Retina (tissue), 1 donor: ENCODE measurements at regions not wholly inside any gene's neighbourhood (a gene's known extent, or its start where the extent isn't known, plus 50 kb on each side); places are given as distances from the start of the nearest gene placed in this dataset.
"Not testable (repeated sequence)": the region's sequence is repeated elsewhere in the genome, so short reads cannot be mapped to it uniquely, and the experiment has no call there.

Experiments
- DNase-seq: peaks from one replicate; pipeline ENCODE4 v3.0.0-alpha.2; 2016

DNA sequence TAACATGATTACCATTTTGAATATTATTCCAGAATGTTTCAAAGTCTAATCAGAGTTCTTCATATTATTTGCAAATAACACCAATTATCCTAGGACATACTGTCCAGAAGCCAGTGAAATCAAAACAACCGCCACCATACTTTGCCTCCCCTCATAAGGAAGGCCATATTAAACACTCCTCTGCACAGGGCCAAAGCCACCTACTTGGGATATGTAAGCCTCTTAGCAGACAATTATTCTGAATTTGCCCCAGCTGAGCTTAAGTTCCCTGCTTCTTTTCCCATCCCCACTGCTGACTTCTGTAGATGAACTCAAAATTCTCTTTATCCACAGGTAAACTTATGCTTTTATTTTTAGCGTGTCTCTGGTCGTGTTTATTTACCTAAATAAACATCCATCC, 374.0 kb downstream of the KIF2B start:
- DNase-seq, result no peak

DNA sequence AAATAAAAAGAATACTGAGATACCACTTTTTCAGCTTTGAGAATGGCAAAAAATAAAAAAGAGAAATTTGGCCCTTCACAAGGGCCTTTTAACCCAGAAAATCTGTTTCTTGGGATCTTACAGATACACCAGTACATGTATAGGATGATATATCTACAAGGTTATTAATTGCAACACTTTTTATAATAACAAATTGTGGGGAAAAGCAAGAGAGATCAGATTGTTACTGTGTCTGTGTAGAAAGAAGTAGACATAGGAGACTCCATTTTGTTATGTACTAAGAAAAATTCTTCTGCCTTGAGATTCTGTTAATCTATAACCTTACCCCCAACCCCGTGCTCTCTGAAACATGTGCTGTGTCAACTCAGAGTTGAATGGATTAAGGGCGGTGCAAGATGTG, 378.7 kb downstream of the KIF2B start:
- not testable (repeated sequence) for DNase-seq

DNA sequence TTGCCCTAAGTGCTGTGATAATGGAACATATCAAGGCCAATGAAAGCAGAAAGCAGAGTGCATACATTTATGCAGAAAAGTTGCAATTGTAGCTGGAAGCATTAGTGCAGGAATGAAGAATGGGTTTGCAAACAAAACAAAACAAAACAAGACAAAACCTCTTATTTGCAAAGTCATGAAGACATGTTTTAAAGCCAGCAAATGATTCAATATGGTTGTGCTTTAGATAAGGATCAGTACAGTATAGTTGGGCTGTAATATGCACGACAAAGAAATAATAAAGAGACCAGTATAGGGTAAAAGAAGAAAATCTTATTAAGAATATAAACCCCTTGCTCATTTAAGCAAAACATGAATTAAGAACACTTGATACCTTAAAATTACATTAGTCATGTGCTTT, 398.1 kb downstream of the KIF2B start:
- DNase-seq, result no peak

DNA sequence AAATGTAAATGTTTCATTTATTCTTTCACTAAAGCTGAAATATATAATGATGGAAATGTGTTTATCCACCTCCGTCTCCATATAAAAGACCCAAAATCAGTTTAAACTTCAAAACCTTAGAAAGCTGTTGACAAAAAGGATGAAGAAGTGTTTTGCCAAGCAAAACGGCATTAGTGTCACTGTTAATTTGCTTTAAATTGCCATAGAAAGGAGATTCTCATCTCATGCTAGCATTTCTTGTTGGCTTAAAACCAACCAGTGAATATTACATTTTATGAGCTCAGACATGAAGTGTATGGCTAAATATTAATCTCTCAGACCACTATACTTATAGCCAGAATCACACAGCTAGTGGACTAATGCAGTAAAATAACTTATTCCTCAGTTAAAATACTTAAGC, 398.8 kb downstream of the KIF2B start:
- DNase-seq, result no peak

DNA sequence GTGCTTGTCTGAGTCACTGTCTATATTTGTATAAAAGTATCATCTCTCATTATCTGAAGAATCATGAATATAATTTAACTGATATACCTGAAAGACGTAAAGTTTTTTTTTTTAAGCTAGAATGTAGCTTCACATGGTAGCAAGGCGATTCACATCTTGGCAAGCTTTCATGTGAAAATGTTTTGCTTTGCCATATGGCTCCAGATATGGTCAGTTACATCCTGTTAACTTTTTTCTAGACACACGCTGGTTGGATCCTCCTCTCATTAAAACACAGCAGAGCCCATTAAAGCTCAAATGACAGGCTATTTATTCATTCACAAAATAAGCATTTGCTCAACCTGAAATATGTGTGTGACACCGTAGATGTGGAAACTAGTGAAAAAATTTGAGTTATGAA, 412.8 kb downstream of the KIF2B start:
- DNase-seq, result no peak

DNA sequence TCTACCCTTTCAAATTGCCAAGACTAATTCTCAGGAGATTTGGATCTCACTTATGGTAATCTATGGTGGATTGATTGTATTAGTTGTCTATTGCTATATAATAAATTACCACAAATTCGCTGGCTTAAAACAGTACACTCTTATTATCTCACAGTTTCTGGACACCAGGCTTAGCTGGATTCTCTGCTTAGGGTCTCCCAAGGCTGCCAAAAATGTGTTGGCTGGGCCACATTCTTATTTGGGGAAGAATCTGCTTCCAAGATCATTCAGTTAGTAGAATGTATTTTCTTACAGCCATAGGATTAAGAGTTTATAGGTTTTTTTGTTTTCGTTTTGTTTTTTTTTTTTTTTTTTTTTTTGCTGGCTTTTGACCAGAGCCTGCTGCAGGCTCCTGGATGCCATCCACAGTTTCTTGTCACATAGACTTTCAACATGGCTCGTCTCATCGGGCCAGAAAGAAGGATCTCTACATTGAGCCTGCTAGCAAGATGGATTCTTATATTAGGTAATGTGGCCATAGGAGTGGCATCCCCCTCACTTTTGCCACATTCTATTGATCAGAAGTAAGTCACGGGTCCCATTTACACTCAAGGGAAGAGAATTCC, 415.3 kb downstream of the KIF2B start:
- no peak for DNase-seq

DNA sequence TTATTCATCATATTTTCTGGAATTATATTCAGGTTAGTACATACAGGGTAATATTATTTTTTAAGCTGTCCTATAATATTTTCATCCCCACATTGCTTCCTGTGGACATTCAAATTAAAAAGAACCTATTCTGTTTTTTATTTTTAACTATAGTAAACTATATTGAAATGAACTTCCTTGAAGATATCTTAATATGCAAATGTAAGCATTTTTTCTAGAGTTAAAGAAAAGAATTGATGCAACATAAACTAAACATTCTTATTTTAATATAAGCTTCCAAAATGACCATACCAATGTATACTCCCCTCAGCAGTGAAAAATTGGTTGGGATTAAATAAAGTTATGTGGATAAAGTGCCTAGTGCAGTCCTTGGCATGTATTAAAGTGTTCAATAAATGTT, 416.6 kb downstream of the KIF2B start:
- DNase-seq, result no peak

DNA sequence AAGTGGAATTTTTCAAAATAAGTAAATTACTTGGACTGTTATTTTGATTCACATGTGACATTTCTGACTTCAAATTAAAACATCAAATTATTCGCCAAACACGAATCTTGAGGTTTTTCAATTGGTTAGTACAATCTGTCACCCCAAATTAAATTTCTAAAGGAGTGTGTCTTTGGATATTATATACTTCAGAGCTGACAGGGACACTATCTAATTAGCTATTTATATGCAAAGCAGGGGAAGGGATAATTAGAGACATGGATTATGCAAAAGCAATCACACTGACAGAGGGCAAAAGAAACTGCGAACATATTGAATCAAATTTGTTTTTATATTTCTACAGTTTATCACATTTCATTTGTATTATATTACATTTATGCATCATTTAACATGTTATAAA, 433.0 kb downstream of the KIF2B start:
- DNase-seq, result no peak

DNA sequence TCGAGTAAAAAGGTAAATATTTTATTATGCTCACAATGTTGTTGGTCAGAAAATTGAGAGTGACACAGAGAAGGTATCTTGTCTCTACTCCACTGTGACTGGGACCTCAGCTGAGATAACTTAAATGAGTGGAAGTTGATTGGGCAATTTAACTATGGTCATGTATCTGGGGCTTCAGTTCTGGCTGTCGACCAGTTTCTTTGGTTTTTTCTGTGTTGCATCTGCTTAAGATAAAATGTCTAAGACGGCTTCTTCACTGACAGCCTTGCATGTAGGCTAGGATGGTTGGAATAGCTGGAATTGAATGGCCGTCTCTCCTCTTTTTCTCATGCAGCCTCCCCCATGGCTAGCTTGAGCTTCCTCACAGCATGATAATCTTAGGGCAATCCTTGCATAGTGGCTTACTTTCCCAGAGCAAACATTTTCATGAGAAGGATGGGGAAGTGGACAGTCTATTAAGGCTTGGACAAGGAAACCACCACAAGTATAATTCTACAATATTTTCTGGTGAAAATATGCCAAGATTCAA, 433.7 kb downstream of the KIF2B start:
- DNase-seq, result no peak

DNA sequence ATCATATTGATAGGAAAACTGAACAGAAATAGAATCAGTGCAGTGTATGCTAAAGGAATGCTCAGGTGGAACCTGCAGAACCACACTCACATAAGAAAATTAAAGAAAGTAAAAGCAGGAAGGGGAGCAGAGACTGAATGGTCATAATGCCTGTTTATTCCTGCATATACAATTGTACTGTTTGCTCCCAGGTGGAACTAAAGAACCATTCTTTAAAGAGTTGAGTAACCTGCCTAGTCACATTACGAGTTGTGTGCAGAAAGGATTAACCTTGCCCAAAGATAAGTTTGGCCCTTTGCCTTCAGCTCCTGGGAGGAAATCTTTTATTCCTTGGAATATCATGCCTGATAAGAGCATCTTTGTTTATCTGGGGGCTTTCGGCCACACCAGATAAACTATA, 434.7 kb downstream of the KIF2B start:
- DNase-seq, result no peak

DNA sequence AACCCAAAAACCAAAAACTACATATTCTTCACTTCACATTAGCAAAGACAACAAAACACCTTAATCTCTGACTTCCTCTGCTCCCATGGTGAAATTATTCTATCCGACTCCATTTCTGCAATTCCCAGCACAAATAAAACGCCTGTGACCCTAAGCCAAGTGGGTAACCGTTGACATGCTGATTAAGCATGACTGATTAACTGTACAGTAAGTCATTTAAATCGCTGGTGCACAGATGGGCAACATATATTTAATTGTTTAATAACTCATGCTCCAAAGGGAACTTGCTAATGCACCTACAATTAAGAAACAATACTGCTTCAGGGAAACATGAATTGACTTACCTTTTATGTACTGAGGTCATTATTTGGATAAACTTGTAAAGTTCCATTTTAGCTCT, 436.7 kb downstream of the KIF2B start:
- DNase-seq, result no peak

DNA sequence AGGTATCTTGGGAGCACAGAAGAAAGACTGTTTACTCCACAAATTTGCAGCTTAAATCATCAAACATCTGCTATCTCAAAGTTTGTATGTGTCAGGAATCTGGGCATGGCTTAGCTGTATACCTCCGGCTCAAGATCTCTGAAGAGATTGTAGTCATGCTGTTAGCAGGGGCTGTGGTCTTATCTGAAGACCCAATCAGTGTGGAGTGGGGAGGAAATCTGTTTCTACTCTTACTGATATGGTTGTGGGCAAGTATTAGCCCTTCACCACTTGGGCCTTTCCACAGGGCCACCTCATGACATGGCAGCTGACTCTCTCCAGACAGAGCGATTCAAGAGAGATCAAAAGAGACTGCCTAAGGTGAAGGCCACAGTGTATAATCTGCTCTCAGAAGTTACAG, 438.7 kb downstream of the KIF2B start:
- no peak for DNase-seq

DNA sequence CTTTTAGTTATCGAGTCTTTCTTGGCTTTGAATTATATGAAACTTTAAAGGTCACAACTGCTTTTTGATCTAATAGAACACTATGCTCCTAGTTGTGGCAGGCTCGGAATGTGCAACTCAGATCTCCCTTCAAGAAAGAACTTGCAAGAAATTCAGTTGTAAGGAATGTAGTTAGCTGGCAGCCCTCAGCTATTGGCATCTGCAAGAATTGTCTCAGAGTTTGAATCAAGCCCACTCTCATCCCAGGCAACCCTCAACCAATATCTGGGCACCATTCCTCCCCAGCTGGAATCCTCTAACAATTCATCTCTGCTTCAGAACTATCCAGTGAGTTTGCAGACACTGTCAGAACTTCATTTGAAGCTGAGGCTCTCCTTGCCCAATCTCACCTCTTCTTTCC, 447.2 kb downstream of the KIF2B start:
- no peak for DNase-seq

DNA sequence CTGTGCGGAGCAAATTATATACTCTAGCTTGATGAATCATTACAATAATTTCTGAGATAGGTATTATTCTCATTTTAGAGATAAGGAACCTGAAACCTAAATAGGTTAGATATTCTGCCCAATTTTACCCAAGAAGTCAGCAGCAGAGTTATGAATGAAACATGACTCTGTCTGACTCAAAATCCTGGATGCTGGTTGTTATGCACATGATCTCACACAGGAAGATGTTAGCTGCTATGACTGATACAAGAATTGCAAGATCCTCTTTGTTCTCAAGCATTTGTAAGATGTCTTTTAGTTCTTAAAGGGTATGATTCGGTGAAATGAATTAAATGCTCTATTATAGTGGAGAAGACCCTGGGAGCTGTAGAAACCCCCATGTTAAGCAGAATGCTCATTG, 447.8 kb downstream of the KIF2B start:
- no peak for DNase-seq

DNA sequence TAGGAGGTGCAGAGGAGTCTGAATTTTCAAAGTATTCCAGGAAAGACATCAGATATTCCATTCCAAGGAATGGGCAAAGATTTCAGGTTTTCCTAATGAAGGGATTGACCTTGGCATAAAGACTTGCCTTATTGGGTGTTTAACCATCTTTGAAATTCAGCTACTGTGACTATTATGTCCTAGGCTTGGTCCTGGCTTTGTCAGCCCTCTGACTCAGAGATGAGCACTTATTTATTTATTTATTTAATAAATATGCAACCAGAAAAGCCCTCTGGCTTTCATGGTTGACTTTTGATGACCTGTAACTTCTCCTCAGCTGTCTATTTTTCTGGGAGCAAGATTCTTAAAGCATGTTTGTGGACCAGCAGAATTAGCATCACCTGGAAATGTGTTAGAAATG, 455.1 kb downstream of the KIF2B start:
- DNase-seq, result no peak

DNA sequence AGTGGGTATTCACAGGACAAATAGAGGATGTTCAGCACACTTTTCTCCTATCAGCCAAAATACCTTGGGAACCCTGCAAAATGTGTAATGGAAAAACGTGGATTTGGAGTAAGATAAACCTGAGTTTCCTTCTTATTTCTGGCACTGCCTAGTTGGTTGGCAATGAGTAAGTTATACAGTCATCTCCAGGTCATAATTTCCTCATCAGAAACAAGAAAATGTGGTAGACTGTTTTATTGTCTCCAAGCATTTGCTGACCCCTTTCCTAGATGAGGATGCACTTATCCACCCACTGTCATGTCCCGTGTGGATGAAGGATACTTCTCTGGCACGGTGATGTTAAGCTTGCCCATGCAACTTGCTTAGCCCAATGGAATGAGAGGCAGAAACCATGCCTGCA, 458.0 kb downstream of the KIF2B start:
- no peak for DNase-seq

DNA sequence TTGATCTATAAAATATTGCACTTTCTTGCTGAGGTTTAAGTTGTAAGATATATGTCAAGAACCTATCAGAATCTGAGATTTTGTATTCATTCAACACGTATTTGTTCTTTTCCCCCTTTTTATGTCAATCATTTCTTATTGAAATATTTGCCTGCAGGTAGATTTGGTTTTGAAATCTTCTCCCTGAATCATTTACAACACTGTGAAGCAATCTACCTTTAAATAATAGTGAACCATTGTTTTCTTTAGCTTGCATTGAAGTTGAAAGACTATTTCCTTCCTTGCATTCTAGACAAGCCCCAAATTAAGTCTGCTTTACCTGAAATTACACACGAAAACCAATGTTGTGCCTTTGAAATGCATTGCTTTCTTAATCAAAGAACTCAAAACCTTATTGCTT, 460.2 kb downstream of the KIF2B start:
- no peak for DNase-seq

DNA sequence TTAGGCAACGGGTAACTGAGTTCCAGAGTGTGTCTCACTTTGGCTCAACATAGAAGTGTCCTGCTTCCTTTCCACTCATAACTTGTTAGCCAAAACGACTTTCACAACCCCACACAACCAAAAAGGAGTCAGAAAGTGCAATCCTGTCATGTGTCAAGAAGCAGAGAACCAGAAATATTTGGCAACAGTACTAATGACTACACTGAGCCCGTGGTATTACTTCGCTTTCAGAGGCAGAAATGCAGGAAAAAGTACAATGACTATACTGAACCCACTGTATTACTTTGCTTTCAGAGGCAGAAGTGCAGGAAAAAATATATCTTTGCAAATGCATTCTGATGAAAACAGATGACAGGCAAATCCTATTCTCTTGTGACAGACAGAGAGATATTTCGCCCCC, 484.6 kb downstream of the KIF2B start:
- no peak for DNase-seq

DNA sequence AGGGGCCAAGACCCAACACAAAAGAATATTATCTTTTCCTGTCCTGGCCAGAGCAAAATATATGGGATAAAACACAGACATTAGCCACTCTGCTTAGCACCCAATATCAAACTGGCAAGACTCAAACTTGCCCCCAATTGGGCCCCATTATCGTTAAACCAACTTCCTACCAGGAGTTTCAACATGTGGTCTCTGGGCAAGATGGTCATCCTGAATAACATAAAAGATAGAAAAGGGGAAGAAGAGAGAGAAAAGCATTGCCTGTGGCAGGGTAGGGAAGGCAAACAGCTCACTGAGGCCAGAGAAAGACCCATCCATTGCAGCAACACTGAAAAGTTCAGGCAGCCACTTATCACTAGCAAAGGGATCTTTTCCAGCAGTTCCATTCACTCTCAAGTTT, 502.1 kb downstream of the KIF2B start:
- DNase-seq, result no peak

DNA sequence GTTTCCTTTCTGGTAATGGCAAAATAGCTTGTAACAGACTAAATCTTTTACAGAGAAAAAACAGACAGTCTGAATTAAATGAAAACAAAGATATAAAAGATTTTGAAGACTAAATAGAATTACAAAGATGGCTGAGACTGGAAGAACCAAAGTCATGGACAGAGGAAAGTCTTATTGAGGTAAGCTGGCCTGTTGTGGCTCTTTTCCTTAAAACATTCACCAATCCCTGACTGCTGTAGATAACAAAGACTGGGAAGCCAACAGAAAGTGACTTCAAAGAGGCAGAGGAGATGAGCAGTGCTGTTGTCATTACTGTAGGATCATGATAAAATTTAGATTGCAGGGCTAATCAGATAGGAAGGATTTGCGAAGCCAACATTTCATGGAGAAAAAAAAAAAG, 517.0 kb downstream of the KIF2B start:
- DNase-seq, result no peak

DNA sequence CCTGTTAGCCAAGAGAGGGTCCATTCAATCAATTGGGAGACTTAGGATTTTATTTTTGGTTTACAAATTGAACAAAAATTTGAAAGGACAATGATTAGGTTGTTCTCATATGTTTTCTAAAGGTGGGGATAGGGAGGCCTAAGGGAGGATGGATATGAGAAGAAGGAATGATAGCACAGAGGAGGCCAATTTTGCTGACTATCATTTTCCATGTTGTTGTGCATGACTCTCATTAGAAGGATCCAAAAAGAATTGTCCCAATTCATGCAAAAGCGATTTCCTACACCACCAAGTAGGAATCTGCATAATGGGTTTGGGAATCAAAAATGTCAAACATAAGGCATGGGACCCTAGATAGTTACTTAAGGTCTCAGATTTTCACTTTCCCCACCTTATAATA, 524.8 kb downstream of the KIF2B start:
- DNase-seq, result no peak

DNA sequence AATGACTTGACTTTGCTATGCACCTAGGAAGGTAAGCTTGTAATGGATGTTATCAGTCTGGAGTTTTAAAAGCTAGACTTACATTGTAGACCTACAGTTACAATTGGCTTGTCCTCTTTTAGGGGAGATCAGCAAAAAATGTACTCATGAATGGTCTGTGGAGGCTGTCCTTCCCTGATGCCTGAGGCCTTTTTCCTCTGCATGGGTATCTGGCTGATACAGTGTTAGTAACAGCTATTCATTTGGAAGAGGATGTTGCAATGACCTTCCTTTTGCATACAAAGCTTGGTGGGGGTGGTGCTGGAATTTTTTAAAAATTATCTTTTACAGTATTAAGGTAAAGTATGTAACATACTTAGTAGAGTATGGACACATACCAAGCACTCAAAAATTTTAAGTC, 525.5 kb downstream of the KIF2B start:
- no peak for DNase-seq

DNA sequence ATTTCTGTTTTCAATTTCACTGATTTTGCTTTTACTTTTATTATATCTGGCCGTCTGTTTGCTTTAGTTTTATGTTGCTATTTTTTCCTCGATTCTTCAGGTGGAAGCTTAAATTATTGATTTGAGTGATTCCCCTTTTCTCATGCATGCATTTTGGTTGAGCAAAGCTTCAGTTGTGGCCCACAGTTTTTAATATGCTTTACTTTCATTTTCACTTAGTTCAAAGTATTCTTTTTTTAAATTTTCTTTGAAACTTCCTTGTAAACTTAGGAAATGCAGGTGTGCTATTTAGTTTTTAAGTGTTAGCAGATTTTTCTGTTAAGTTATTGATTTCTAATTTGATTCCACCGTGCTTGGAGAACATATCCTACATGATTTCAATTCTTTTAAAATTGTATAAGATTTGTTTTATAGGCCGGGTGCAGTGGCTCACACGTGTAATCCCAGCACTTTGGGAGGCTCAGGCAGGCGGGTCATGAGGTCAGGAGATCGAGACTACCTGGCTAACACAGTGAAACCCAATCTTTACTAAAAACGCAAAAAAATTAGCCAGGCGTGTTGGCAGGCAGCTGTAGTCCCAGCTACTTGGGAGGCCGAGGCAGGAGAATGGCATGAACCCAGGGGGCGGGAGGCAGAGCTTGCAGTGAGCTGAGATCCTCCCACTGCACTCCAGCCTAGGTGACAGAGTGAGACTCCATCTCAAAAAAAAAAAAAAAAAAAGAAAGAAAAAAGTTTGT, 531.2 kb downstream of the KIF2B start:
- no peak for DNase-seq

DNA sequence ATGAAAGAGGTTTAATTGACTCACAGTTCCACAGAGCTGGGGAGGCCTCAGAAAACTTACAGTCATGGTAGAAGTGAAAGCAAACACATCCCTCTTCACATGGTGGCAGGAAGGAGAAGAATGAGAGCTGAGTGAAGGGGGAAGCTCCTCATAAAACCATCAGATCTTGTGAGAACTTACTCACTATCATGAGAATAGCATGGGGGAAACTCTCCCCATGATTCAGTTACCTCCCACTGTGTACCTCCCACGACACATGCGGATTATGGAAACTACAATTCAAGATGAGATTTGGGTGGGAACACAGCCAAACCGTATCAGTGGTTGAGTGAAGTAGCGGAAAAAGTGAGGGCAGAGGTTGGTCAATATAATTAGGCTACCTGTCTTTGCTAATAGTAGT, 538.3 kb downstream of the KIF2B start:
- not testable (repeated sequence) for DNase-seq

DNA sequence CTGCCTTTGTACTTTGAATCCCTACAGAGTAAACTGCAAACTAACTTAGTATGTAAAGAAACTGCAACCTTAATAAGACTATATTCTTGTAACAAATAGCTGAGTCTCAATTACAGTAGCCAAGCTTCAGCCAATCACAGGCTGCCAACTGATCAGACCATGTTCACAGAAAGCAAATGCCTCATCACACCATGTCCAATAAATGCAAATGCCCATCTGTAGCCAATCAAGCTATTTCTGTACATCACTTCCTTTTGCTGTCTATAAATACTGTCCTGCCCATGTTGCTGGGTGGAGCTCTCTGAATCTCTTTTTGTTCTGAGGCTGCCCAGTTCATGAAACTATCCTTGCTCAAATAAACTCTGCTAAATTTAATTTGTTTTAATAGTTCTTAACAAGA, 531.7 kb upstream of the TOM1L1 start:
- no peak for DNase-seq
